IPS DF 19.7 (cell line): ENCODE measurements at regions not wholly inside any gene's neighbourhood (a gene's known extent, or its start where the extent isn't known, plus 50 kb on each side); places are given as distances from the start of the nearest gene placed in this dataset.
"Not testable (repeated sequence)": the region's sequence is repeated elsewhere in the genome, so short reads cannot be mapped to it uniquely, and the experiment has no call there.

Source experiments
- DNase-seq: peaks from one replicate; pipeline ENCODE4 v3.0.0-alpha.2; 2013; ENCODE audit warnings: low read depth, low spot score

GRCh38 chr21:25243808-25244207 lies 363.5 kb downstream of the MRPL39 start:
- DNase-seq, result no peak

GRCh38 chr21:25240974-25241373 lies 366.3 kb downstream of the MRPL39 start:
- DNase-seq, result no peak

- no peak for DNase-seq
These were observed 372.2 kb downstream of the MRPL39 start for GRCh38 chr21:25234857-25235801.

- DNase-seq, result no peak
These were observed 386.3 kb downstream of the MRPL39 start for GRCh38 chr21:25220954-25221353.

GRCh38 chr21:25220169-25220568 lies 387.1 kb downstream of the MRPL39 start:
- DNase-seq, result no peak

- no peak for DNase-seq
These were observed 391.4 kb downstream of the MRPL39 start for GRCh38 chr21:25215698-25216384.

GRCh38 chr21:25214676-25215075 lies 392.6 kb downstream of the MRPL39 start:
- DNase-seq, result no peak

GRCh38 chr21:25199944-25200343 lies 407.3 kb downstream of the MRPL39 start:
- DNase-seq, result no peak

GRCh38 chr21:25191141-25191540 lies 416.1 kb downstream of the MRPL39 start:
- DNase-seq, result no peak

GRCh38 chr21:25189497-25189896 lies 417.8 kb downstream of the MRPL39 start:
- DNase-seq, result no peak

- no peak for DNase-seq
These were observed 418.6 kb downstream of the MRPL39 start for GRCh38 chr21:25188677-25189079.

- DNase-seq, result no peak
These were observed 421.0 kb downstream of the MRPL39 start for GRCh38 chr21:25186273-25186672.

GRCh38 chr21:25183577-25183976 lies 423.7 kb downstream of the MRPL39 start:
- DNase-seq, result no peak

GRCh38 chr21:25181690-25182089 lies 425.6 kb downstream of the MRPL39 start:
- not testable (repeated sequence) for DNase-seq

- DNase-seq, result no peak
These were observed 428.2 kb downstream of the MRPL39 start for GRCh38 chr21:25179116-25179515.

GRCh38 chr21:25176637-25177412 lies 430.5 kb downstream of the MRPL39 start:
- DNase-seq, result no peak

- no peak for DNase-seq
These were observed 431.3 kb downstream of the MRPL39 start for GRCh38 chr21:25175938-25176337.

- no peak for DNase-seq
These were observed 435.8 kb downstream of the MRPL39 start for GRCh38 chr21:25171438-25171837.

GRCh38 chr21:25170681-25171080 lies 436.6 kb downstream of the MRPL39 start:
- DNase-seq, result no peak

- DNase-seq, result no peak
These were observed 437.9 kb downstream of the MRPL39 start for GRCh38 chr21:25169370-25169769.

- DNase-seq, result not testable (repeated sequence)
These were observed 440.4 kb downstream of the MRPL39 start for GRCh38 chr21:25166904-25167303.

- no peak for DNase-seq
These were observed 445.7 kb downstream of the MRPL39 start for GRCh38 chr21:25161571-25161970.
